Esophagus squamous epithelium (tissue), 5 donors: ENCODE measurements at regions not wholly inside any gene's neighbourhood (a gene's known extent, or its start where the extent isn't known, plus 50 kb on each side); places are given as distances from the start of the nearest gene placed in this dataset.

Experiments
- DNase-seq: peaks from one replicate; lab custom pipeline; 2025; lab: John Stamatoyannopoulos, UW
- H3K27ac ChIP-seq, 4 donors: fragments of 200-600 bp; sonication (generic); one replicate each; pipeline ENCODE4 v1.5.1; 2016 to 2019; ENCODE audit warnings: mild to moderate bottlenecking in 1 of 4
- H3K27me3 ChIP-seq, 4 donors: fragments of 200-600 bp; sonication (generic); 1 replicate in 3 of 4; 2 replicates in 1 of 4; pipeline versions ENCODE4 v1.5.1 to v1.6.0; 2017 to 2021; ENCODE audit warnings: antibody characterized with exemption in 1 of 4
- H3K36me3 ChIP-seq, 3 donors: fragments of 200-600 bp; sonication (generic); one replicate each; pipeline ENCODE4 v1.5.1; 2016 to 2019
- H3K4me1 ChIP-seq, 3 donors: fragments of 200-600 bp; sonication (generic); one replicate each; pipeline ENCODE4 v1.5.1; 2017 to 2019
- H3K4me3 ChIP-seq, 4 donors: fragments of 200-600 bp; sonication (generic); 1 replicate in 3 of 4; 2 replicates in 1 of 4; pipeline ENCODE4 v1.5.1; 2016 to 2019; ENCODE audit warnings: mild to moderate bottlenecking in 2 of 4, moderate library complexity in 1 of 4
- H3K9me3 ChIP-seq, 3 donors: fragments of 200-600 bp; sonication (generic); one replicate each; pipeline ENCODE4 v1.5.1; 2016 to 2019
- CTCF ChIP-seq, 6 experiments: fragments of 450-650 bp in 4 of 6; fragments of 200-600 bp in 2 of 6; sonication (generic) in 2 of 6; IDR thresholded peaks; one replicate each; pipeline ENCODE4 v1.5.1; 2016 to 2019; ENCODE audit warnings: antibody characterized with exemption in 6 of 6, mild to moderate bottlenecking in 4 of 6, moderate library complexity in 4 of 6
- POLR2A ChIP-seq, 4 donors: fragments of 450-650 bp; IDR thresholded peaks; one replicate each; pipeline ENCODE4 v1.6.1; 2017; ENCODE audit warnings: antibody characterized with exemption in 4 of 4, mild to moderate bottlenecking in 4 of 4, moderate library complexity in 3 of 4
- WGBS, 2 donors: methylation state at CpG; one replicate each; pipeline ENCODE4 v1.1.5; 2018; 5-methylcytosine and 5-hydroxymethylcytosine counted together
- intact Hi-C: fragments of 100-400 bp; cut with DNase I; formaldehyde crosslinking; loops from one replicate; pipeline ENCODE4 v1.15.0; 2022
- donor health status: DM: yes; HTN: yes; CAD: no.

DNA sequence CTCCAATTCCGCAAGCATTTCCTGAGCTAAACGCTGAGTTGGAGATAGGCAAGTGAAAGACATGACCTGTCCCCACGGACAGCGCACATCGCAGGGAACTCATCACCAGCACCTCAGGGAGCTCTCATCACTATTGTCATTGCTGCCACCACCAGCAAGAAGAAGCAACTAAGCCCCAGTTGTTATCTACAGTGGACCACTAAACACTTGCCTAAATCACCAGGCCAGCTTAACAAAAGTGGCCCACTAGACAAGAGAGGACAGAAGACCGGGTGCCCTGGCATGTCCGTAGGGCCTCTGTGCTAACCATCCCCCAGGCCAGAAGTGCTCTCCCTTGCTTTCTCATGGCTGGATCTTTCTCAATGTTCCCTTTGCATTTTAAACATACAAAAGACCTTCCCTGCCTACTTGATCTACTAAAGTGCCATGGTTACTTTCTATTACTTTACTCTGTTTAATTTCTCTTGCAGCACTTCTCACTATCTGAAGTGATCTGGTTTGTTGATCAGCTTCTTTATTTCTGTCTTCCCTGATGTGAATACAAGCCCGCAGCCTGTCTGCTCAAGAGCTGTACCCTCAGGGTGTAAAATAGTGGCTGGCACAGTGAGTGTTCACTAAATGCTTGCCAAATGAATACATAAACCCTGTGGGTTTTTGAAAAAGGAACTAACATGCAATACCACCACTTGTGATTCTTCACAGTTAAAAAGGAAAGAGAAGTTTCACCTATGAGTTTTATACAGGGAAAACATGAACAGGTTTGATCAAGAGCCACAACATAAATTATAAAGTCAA lies 60.9 kb upstream of the RFLNA start:
- WGBS, 2 donors, result 59 to 68% methylated on average over 6 to 8 of the region's 8 CpGs
- TF ChIP-seq POLR2A (IDR thresholded peaks at IDR 0.05) (no peak), CTCF (IDR thresholded peaks at IDR 0.05) (no peak)
- intact Hi-C loops, result no loop called here
- Histone ChIP-seq H3K27me3 (peaks cover 0 to 8% (median 0%) of the 10 kb centered on the region in 4 donors), H3K4me1 (no peaks in the 10 kb centered on the region), H3K9me3 (no peaks in the 10 kb centered on the region), H3K36me3 (no peaks in the 10 kb centered on the region), H3K4me3 (no peak overlapping the region), H3K27ac (no peak overlapping the region)
- no peak for DNase-seq

- H3K27ac ChIP-seq, result no peak overlapping the region
- H3K4me3 ChIP-seq, result no peak overlapping the region
- 75 to 83% methylated on average over 5 of the region's 5 CpGs for WGBS, 2 donors
Observed at GRCh38 chr12:124236625-124237031, 58.3 kb upstream of the RFLNA start.

GRCh38 chr12:124238886-124239285 lies 56.0 kb upstream of the RFLNA start:
- no peak overlapping the region for H3K27ac ChIP-seq
- intact Hi-C loops, result no loop called here
- no peaks in the 10 kb centered on the region for H3K9me3 ChIP-seq
- H3K4me1 ChIP-seq, result no peaks in the 10 kb centered on the region
- WGBS, 2 donors, result 42 to 83% methylated on average over 3 to 4 of the region's 4 CpGs
- H3K4me3 ChIP-seq, result no peak overlapping the region
- no peak for TF ChIP-seq CTCF (IDR thresholded peaks at IDR 0.05)
- no peak for DNase-seq
- no peaks in the 10 kb centered on the region for H3K36me3 ChIP-seq
- H3K27me3 ChIP-seq, result peaks cover 0 to 2% (median 0%) of the 10 kb centered on the region in 4 donors

More at GRCh38 chr12:124236625-124237031, 58.3 kb upstream of the RFLNA start:
- Histone ChIP-seq H3K9me3 (no peaks in the 10 kb centered on the region), H3K36me3 (no peaks in the 10 kb centered on the region), H3K4me1 (no peaks in the 10 kb centered on the region), H3K27me3 (peaks cover 0 to 6% (median 0%) of the 10 kb centered on the region in 4 donors)
- no peak for DNase-seq
- intact Hi-C loops, result no loop called here
- TF ChIP-seq CTCF (IDR thresholded peaks at IDR 0.05) (no peak), POLR2A (IDR thresholded peaks at IDR 0.05) (no peak)

GRCh38 chr12:124240493-124240892 lies 54.4 kb upstream of the RFLNA start:
- Histone ChIP-seq H3K27me3 (peaks cover 0 to 7% (median 0%) of the 10 kb centered on the region in 4 donors), H3K9me3 (no peaks in the 10 kb centered on the region), H3K4me1 (no peaks in the 10 kb centered on the region), H3K27ac (no peak overlapping the region), H3K36me3 (no peaks in the 10 kb centered on the region), H3K4me3 (no peak overlapping the region)
- intact Hi-C loops, result no loop called here
- no peak for DNase-seq
- TF ChIP-seq CTCF (IDR thresholded peaks at IDR 0.05) (no peak), POLR2A (IDR thresholded peaks at IDR 0.05) (no peak)
- WGBS, 2 donors, result 71 to 88% methylated on average over 1 of the region's 1 CpG

- TF ChIP-seq CTCF (IDR thresholded peaks at IDR 0.05) (no peak), POLR2A (IDR thresholded peaks at IDR 0.05) (no peak)
- Histone ChIP-seq H3K4me3 (no peak overlapping the region), H3K27ac (no peak overlapping the region), H3K27me3 (peaks cover 0 to 7% (median 0%) of the 10 kb centered on the region in 4 donors), H3K36me3 (no peaks in the 10 kb centered on the region), H3K9me3 (peaks cover 0 to 4% (median 0%) of the 10 kb centered on the region in 3 donors), H3K4me1 (no peaks in the 10 kb centered on the region)
- intact Hi-C loops, result no loop called here
- 73 to 82% methylated on average over 9 to 17 of the region's 17 CpGs for WGBS, 2 donors
- no peak for DNase-seq
Observed at GRCh38 chr12:124241776-124242528, 52.9 kb upstream of the RFLNA start.
